Embryonic facial prominence (tissue), 1 donor: ENCODE measurements at regions not wholly inside any gene's neighbourhood (a gene's known extent, or its start where the extent isn't known, plus 50 kb on each side); places are given as distances from the start of the nearest gene placed in this dataset.
"Not testable (repeated sequence)": the region's sequence is repeated elsewhere in the genome, so short reads cannot be mapped to it uniquely, and the experiment has no call there.

ENCODE experiments used
- DNase-seq: peaks from one replicate; pipeline ENCODE4 v3.0.0-alpha.2; 2016; ENCODE audit errors: extremely low spot score

DNA sequence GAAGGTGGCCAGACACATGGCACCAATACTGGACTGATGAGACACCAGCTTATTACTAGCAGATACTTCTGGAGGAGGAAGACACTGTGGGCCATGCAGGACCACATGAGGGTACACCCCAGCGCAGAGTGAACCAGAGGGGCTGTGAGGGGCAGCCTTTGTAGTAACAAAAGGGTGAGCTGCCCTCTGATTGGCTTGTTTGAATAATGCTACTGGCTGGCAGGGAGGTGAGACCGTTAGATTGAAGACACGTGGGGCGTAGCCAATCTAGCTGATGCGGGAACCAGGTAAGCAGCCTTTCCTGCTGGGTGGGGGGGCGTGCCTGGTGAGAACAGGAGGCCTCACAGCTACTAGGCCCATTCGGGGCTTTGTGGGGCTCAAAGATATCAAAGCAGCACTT, 102.8 kb upstream of the SEC14L1 start:
- no peak for DNase-seq

DNA sequence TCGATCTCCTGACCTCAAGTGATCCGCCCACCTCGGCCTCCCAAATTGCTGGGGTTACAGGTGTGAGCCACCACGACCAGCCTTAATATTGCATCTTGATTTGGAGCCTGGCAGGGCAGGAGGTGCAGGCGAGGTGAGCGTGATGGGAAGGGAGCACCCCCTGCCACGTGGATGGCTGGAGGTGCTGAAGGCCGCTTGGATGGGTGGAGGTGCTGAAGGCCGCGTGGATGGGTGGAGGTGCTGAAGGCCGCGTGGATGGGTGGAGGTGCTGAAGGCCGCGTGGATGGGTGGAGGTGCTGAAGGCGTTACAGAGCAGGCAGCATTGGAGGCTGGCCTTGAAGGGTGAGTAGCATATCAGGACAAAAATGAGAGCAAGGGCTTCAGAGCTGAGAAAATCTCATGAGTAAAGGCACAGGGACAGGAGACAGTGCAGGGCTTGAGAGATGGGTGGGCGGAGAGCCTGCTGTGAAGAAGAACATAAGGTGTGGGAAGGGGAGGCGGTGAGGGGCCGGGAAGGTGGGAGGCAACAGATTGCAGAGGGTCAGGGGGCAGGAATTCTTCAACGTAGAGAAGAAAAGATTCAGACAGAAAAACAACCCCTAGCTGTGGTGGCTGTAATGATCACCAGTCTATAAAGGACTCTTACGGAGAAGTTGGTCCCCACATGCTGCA, 101.7 kb upstream of the SEC14L1 start:
- DNase-seq = no peak

DNA sequence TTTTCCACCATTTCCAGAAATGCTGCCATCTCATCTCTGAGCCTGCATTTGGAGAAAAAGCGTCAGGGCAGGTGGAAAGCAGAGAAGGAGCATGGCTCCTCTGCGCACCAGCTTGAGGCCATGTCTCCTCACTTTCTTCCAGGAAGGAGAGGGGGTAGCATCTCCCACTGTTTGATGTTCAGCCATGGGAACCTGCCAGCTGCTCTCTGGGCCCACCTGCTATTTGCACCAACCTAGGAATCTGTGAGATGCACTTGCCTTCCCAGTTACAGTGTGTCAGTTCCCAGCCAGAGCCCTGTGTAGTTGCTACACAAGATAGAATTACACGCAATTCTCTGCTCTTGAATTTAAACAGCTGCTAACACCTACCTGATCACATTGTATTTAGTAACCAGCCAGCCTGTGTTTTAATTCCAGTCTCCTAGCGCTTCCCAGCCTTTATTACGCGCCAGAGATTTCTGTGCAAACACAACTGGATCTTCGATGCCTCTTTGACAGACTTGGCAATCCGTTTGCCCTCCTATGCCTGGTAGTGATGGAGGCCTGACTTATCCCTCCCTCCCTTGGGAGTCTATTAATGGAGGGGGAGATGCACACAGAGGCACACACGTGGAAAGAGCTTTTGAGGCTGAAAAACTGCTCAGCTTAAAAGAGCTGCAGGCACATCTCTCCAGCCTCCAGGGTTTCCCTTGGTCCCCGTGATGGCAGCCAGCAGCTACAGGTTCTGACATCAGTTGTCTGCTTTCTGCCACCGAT, 98.1 kb upstream of the SEC14L1 start:
- no peak for DNase-seq

DNA sequence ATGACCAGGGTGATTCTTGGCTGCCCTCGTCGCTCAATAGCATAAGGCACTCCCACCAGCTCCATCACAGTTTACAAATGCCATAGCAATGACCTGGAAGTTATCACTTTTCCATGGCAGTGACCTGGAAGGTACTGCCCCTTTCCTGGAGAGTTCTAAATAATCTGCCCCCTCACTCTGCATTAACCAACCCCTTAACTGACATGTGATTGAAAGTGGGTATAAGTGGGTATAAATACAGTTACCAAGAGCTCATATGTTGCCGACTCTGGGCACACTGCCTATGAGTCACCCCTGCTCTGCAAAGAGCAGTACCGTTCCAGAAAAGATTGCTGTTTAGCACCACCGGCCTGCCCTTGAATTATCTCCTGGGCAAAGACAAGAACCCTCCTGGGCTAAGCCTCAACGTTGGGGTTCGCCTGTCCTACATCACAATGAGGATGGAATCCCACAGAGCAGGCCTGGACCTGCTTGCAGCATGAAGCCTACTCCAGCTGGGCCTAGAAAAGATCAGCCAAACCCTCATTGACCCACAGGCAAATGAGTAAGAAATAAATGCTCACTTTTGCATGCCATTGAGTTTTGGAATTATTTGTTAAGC, 95.2 kb upstream of the SEC14L1 start:
- no peak for DNase-seq

DNA sequence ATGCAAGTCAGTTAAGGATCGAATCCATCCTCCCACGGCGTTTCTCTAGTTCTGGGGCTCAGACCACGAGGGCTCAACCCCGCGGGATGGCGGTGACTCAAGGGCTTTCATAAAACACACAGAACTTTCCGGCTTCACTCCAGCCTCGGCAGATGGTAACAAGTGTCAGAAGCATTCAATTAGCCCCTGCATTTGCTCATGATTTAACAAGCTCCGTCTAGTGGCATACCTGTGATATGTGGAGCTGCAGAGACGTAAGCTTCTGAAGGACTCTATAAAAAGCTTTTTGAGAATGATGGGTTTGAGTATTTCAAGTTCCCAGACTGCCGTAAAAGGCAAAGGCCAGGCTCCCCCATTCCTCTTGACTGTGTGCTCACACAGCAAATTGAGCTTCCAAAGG, 91.3 kb upstream of the SEC14L1 start:
- no peak for DNase-seq

DNA sequence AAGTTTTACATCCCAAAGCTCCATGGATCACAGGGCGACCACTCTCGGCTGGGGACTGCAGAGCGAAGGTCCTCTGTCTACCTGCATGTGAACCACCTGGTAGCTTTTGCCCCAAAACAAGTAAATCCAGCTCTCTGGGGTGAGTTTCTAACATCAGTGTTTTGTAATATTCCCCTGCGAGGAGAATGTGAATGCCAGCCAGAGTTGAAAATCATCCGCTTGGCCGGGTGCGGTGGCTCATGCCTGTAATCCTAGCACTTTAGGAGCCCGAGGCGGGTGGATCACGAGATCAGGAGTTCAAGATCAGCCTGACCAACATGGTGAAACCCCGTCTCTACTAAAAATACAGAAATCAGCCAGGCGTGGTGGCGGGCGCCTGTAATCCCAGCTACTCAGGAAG, 89.9 kb upstream of the SEC14L1 start:
- not testable (repeated sequence) for DNase-seq

DNA sequence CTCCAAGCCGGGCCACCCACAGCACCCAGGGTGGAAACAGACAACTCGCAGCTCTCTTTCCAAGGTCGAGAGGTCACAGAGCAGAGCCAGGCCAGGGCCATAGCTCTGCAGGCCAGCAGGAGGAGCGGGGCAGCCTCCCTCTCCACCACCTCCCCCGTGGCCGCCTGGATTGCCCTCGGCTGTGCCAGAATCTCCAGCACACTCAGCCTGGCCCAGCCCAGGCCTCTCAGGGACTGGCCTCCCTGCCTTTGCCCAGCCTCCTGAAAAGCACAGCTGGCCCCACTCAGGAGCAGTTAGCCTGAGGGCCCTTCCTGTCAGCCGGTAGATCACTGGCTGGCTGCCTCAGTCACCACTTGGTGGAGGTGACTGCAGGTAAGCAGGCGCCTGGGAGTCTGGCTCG, 85.8 kb upstream of the SEC14L1 start:
- no peak for DNase-seq

DNA sequence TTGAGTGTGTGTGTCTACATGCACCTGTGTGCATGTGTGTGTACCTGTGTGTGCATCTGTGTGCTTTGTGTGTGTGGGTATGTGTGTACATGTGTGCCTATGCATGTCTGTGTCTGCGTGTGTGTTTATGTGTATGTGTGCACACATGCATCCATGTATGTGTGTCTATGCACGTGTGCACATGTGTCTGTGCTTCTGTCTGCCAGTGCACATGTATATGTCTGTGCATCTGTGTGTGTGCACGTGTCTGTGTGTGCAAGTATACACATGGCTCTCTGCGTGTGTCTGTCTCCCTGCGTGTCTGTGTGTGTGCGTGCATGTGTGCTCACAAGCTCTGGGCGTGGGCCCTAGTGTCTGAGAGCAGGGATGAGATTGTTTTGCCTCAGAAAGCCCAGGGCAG, 85.3 kb upstream of the SEC14L1 start:
- no peak for DNase-seq

DNA sequence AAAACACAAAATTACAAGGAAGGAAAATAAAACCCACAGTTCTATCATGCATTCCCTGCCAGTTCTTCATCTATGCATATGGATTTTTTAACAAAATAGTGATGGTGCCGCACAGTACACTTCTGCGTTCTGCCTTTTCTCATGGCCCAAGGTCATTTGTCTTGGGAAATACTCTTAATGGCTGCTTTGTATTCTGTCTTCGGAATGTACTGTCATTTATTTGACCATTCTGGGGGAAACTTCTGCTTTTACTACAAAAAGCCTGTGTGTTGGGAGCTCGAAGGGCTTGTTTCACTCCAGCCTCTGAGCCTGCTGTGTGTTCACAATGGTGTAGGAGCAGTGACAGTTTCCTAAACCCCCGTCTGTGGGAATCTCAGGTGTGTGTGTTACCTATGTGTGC, 82.8 kb upstream of the SEC14L1 start:
- DNase-seq = no peak

DNA sequence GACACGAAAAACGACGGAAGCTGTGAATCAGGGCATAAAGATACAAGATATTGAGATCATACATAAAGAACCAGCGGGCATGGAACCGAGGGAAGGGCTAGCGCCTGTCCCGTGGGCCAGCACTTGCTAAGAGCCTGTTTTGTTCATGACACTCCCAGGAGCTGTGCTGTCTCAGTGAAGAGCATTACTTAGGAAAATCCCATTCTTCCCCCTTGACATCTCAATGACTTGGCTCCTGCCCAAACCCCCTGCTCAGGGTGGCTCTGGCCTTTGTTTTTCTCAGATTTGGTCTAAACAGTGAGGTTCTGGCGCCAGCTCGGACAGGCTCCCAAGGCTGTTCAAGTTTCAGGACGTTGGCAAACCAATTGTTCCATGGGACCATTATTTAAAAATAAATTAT, 79.1 kb upstream of the SEC14L1 start:
- no peak for DNase-seq

DNA sequence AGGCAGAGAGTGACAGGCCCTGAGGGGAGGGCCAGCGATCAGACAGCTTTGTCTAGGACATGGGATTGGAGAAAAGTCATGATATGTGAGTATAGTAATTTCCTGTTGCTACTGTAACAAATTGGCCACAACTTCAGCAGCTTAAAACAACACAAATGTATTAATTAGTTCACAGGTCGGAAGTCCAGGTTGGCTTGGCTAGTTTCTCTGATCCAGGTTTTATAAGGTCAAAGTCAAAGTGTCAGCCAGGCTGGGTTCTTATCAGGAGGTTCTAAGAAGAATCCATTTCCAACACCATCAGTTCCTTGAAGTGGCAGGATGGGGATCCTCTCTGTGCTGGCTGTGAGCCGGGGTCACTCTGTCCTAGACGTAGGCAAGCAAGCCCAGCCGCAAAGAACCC, 76.2 kb upstream of the SEC14L1 start:
- no peak for DNase-seq

DNA sequence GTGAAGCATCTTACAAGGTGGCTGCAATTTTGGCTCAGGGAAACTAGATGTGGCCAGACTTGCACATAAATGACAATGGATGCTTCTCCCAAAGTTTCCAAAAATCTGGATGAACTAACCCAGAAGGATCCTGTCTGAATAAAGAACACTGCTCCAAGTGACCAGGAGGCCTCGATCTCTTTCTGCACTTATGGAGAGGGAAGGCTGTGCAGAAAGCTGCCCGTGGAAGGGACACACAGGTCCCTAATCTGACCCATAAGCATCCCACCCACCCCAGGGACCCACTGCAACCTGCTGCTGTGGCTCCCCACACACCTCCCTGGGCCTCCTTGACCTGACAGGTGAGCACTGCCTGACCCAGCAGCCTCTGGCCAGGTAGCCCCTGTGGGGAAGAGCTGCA, 74.6 kb upstream of the SEC14L1 start:
- no peak for DNase-seq

DNA sequence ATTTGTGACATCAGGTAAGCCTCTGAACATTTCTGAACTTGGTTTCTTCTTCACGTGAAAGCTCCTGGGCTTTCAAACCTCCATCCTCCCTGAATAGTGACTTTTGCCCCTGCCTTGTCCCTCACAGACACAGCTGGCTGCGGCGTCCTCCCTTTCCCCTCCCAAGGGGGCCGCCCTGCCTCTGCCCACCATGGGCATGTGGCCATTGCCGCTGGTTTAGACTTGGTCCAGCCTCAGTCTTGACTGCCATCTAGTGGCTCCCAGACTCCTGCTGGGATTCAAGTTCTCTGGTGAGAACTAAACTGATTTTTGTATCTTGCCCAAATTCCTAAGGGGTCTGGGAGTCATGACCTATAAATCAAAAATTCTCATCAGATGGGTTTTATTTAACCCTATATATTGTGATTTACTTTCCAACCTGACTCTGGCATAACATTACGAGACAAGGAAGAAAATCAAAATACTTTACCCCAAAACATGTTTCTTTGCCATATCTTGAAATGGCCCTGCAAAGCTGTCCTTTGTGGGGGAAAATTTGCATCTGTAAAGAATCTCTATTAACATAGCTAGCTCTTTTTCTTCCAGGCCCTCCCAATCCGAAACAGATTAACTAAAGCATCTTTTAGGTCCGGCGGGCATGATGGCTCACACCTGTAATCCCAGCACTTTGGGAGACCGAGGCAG, 73.9 kb upstream of the SEC14L1 start:
- not testable (repeated sequence) for DNase-seq

DNA sequence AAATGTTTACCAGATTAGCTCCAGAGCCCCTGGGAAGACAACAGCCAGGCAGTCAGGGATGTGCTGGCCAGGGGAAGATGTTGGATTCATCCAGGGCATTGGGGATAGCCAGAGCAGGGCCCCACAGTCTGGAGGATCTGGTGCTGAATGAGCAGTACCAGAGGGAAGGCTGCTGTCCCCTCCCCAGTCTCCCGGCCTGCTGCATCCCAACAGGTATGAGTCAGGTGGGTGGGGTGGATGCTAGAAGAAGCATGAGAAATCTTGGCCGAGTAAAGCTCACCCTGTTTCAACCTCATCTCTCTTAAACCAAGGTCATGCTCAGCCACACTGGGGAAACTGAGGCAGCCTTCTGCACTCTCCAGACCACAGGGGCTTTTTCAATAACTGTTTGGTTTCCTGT, 71.9 kb upstream of the SEC14L1 start:
- no peak for DNase-seq

DNA sequence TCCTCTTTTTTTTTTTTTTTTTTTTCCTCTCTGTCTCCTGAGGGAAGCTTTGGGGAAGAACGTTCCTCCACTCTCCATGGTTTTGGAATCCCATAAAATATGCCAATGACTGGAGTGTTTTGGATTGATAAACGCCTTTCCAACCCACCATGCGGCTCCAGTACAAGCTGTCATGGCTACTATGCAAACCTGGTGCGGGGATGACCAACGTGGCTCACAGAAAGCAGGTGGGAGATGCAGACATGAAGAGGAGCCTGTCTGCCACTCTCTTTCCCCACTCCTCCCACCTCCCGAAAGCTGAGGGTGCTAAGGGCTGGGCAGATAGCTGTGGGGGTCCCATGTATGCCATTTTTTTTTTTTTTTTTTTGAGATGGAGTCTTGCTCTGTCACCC, 69.9 kb upstream of the SEC14L1 start:
- no peak for DNase-seq

DNA sequence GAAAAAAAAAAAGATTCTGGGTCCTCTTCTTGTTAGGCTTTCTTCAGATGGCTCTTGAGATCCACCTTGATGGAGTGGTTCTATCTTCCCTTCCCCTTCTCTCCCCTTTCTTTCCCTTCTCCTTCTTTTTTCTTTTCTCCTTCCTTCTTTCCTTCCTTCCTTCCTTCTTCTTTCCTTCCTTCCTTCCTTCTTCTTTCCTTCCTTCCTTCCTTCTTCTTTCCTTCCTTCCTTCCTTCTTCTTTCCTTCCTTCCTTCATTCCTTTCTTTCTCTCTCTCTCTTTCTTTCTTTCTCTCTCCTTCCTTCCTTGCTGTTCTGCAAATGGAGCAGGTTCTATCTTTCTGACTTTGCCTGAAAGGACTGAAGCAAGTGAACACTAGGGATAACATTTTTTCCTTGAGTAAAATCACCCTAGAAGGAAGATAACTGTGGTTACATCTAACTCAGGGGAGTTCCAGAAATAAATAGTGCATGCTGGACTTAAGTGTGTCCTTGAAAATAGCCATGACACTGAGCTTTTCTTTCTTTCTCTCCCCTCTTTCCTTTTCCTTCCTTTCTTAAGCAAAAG, 68.8 kb upstream of the SEC14L1 start:
- DNase-seq = no peak

DNA sequence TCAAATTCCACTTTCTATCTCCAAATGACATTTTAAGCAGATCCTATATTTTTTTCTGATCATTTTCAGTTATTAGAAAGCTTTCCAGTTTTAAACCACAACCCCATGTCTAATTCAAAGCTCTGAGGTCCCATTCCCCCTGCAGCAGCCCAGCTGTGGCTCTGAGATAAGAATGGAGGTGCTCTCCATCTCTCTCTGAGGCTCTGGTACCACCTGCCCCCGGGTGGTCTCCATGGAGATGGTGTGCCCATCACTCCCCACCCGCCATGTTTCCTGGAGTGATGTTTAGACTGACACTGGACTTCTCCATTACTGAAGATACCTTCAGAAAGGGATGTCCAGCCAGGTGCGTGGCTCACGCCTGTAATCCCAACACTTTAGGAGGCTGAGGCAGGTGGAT, 68.1 kb upstream of the SEC14L1 start:
- no peak for DNase-seq

DNA sequence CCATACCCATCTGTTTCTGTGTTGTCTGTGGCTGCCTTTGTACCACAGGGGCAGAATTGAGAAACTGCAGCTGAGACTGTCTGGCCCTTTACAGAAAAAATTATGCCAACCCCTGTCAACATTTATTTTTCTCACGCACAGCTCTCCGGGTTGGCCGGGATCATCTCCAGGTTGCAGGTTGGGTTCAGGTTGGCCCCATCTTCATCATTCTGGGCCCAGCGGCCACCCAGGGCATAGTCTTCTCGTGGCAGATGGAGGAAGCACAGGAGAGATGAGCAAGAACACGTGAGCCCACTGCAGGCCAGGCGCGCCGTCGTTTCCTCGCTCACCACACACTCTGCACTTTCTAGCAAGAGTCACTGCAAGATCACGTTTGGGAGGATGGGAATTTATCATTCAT, 66.1 kb upstream of the SEC14L1 start:
- no peak for DNase-seq

DNA sequence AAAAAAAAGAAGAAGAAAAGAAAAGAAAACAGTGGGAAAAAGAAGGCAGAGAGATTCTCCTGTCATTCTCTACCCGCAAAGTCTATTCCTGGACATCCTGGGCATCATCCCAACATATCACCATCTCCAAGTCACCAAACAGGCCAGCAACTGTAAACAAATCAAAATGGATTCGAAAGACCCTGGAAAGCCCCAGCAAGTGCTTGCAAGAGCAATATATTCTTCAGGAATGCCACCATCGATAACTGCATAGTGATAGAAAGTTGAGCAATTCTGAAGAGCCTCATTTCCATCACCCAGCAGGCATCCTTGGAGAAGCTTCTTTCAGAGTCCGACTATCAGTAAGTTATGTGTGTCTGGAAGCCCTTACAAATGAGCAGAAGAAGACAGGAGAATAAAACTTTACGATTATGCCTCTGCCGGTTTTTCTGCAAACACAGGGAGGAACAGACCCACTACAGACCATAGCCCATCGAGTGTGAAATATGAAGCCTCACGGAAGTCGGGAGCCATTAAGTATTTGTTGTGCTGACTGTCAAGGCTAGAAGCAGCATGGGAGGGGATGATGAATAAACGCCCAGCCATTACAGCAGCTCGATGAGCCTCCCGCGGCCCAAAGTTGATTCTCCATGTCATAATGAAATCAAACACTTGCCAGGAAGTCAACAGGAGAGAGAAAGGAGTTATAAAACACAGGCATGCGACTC, 64.5 kb upstream of the SEC14L1 start:
- no peak for DNase-seq

DNA sequence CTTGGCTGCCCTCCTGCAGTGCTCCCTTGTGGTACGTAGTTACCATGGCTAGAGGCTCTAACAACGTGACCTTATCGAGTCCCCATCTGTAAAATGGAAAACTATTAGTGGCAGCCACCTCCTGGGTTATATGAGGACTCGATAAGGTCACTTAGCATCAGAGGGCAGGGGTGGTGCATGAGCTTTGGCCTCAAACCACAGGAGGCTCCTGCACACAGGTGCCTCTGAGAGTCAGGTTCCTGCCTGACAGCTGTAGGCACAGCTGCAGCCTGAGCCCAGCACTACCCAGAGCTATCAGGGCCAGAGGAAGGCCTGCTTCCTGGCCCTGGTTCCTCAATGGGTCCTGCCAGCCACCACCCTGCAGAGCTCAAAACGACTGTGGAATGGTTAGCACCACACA, 57.2 kb upstream of the SEC14L1 start:
- no peak for DNase-seq

DNA sequence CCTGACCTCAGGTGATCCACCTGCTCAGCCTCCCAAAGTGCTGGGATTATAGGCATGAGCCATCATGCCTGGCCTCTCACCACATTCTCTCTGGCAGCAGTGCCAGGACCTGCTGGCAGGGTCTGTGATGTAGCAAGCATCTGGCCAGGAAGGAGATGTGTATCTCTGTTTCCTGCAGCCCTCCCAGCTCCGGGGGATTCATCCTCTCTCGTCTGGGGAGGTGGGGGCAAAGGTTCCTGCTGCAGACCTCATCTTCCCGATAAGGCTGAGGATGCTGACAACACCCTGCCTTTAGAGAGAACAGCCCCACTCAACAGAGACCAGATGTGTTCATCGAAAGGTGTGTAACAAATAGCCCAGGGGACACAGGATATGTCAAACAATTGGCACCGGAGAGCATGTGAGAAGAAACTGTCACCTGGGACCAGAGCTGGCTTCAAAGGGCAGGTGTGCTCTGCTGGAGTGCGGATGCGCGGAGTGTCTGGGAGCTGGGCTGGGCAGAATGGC, 54.8 kb upstream of the SEC14L1 start:
- no peak for DNase-seq
